ENCODE measurements at regions not wholly inside any gene's neighbourhood (a gene's known extent, or its start where the extent isn't known, plus 50 kb on each side); places are given as distances from the start of the nearest gene placed in this dataset.
"Not testable (repeated sequence)": the region's sequence is repeated elsewhere in the genome, so short reads cannot be mapped to it uniquely, and the experiment has no call there.

DNA sequence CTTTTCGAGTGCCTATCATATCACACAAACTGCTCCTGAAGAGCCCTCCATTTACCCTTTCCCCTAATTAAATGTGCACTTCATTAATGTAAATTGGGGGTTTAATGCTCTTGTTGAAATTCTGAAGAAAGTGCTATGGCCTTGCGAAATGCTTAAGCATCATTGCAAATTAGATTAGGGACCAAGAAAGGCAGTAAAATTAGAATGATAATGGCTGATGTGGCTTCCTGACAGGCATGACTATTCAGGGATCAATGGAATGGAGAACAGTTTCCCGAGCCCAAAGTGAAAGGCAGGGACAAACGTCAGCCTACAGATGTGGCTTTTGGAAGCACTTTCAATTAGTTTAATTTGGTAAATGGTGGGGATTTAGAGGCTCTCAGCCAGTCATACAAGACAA is 120.1 kb downstream of the NKX6-1 start:
- no peak for DNase-seq

GRCh38 chr4:84378356-84378755 is 120.7 kb downstream of the NKX6-1 start:
- no peak for DNase-seq

GRCh38 chr4:84366907-84367306 is 132.2 kb downstream of the NKX6-1 start:
- DNase-seq = no peak

- no peak for DNase-seq
Measured at GRCh38 chr4:84366161-84366560, 132.9 kb downstream of the NKX6-1 start.

- DNase-seq = no peak
Measured at GRCh38 chr4:84362896-84363655, 136.0 kb downstream of the NKX6-1 start.

GRCh38 chr4:84342161-84342560 is 156.9 kb downstream of the NKX6-1 start:
- no peak for DNase-seq

- DNase-seq = no peak
Measured at GRCh38 chr4:84341559-84341958, 157.5 kb downstream of the NKX6-1 start.

GRCh38 chr4:84338367-84338766 is 160.7 kb downstream of the NKX6-1 start:
- no peak for DNase-seq

DNA sequence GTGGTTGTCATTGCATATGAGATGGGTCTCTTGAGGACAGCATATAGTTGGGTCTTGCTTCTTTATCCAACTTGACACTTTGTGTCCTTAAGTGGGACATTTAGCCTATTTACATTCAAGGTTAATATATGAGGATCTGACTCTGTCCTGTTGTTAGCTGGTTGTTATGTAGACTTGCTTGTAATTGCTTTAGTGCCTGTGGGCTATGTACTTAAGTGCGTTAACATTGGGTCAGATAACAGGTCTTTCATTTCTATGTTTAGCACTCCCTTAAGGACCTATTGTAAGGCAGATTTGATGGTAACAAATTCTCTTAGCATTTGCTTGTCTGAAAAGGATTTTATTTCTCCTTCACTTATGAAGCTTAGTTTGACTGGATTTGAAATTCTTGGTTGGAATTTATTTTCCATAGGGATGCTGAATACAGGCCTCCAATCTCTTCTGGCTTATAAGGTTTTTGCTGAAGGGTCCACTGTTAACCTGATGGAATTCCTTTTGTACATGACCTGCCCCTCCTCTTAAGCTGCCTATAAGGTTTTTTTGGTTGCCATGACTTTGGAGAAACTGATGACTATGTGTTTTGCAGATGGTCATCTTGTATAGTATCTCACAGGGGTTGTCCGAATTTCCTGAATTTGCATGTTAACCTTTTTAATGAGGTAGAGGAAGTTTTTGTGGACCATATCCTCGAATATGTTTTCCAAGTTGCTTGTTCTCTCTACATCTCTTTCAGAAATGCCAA is 162.0 kb downstream of the NKX6-1 start:
- no peak for DNase-seq

- DNase-seq = no peak
Measured at GRCh38 chr4:84327526-84327925, 171.6 kb downstream of the NKX6-1 start.

DNA sequence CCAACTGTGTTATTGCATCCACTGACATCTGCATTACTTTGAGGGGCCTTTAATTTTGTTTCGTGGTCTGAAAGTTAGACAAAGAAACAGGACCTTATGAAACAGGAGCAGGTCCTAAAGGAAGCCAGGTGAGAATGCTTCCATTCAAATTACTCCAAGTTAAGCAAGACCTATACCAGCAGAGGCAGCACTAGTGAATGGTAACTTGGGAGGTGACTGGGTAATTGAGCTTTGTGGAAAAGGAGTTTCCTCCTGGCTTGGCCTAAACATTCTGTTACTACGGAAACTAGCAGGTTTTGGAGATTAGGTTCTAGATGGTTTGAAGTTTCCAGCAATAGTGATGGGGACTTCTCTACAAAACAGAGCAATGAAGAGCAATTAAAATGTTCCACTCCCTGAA is 173.5 kb downstream of the NKX6-1 start:
- DNase-seq = no peak

DNA sequence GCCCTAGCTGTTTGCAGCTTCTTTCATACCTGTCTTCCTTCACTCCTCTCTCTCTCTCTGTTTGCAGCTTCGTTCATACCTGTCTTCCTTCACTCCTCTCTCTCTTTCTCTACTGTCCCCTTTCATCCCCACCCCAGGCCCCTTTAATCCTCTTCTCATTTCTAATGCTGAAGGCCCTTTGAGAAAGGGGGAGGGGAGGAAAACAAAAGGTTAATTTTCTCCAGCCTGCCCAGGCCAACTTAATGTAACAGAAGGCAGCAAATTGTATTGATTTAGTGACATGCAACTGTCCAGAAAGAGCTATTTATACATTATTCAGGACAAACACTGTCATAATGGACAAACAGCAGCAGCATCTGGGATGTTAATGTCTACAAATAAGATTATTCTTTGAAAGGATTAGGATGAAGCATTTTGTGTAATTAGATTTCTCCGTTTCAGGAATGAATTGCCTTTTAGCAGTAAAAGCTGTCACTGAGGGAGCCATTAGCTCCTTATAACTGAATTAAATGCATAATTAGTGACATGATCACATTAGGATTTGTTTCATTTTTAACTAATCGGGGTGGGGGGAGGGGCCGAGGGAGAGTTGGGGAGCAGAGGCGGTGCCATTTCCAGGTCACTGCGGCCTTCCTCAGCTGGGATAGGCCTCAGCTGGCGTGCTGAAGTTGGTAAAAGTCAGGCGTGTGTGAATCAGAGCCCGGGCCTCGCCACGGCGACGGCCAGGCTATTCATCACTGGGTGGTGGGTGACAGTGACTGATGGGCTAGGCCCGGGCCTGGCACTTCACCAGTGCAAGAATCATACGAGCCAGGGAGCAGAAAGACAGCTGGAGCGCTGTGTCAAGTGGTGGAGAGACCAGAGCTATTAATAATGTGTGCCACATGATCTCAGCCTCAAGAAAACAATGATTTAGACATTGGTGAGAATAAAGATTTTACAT is 174.5 kb downstream of the NKX6-1 start:
- no peak for DNase-seq

GRCh38 chr4:84319124-84319523 is 180.0 kb downstream of the NKX6-1 start:
- no peak for DNase-seq

GRCh38 chr4:84317513-84317912 is 181.6 kb downstream of the NKX6-1 start:
- DNase-seq = no peak

GRCh38 chr4:84312426-84313012 is 186.6 kb downstream of the NKX6-1 start:
- DNase-seq = no peak

DNA sequence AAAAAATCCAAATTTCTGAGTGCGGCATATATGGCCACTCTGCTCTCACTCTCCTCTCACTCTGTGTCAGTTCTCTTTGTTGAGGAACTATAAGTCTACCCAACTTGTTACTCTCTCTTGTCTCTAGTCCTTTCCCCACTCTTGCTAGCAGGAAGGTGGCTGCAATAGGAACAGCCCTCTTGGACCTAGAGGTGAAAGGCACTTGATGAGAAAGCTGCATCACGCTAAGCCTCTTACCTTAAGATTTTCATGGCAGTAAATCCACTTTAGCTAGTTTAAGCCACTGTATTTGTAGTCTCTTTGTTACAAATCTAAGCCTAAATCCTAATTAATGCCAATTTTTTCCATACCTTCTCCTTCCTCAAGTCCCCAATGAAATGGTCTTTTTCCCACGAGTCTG is 189.9 kb downstream of the NKX6-1 start:
- DNase-seq = no peak

DNA sequence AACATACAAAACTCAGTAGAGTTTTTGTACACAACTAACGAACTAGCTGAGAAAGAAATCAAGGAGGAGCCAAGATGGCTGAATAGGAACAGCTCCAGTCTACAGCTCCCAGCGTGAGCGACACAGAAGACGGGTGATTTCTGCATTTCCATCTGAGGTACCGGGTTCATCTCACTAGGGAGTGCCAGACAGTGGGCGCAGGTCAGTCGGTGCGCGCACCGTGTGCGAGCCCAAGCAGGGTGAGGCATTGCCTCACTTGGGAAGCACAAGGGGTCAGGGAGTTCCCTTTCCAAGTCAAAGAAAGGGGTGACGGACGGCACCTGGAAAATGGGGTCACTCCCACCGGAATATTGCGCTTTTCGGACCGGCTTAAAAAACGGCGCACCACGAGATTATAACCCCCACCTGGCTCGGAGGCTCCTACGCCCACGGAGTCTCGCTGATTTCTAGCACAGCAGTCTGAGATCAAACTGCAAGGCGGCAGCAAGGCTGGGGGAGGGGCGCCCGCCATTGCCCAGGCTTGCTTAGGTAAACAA is 200.3 kb downstream of the NKX6-1 start:
- not testable (repeated sequence) for DNase-seq

DNA sequence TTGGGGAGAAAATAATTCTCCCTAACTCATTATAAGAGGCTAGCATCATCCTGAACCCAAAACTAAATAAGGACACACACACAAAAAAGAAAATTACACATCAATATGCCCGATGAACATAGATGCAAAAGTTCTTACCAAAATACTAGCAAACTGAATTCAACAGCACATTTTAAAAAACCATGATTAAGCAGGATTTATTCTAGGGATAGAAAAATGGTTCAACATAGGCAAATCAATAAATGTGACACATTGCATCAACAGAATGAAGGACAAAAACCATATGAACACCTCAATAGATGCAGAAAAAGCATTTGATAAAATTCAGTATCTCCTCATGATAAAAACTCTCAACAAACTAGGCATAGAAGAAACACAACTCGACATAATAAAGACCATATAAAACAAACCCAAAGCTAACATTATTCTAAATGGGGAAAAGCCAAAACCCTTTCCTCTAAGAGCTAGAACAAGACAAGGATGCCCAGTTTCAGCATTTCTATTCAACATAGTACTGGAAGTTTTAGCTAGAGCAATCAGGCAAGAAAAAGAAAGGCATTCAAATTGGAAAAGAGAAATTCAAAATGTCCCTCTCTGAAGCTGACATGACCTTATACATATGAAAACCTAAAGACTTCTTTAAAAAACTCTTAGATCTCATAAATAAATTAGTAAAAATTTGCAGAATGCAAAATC is 200.9 kb downstream of the NKX6-1 start:
- no peak for DNase-seq

DNA sequence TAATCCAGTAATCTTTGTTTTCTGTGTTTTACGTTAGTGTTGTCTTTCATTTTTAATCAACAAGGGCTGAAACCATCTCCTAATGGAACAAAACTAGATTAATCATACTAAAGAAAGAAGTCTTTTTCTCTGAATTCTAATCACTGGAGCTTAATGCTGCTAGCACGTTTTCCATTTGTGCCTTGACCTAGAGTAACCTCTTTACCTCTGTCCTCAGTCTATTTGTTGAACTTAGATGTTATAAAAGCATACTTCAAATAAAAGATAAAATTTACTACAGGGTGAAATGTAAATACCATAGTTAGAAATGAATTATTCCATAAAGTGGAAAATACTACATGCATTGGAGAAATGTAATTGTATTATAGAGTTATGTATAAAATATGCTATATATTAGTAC is 207.1 kb downstream of the NKX6-1 start:
- DNase-seq = no peak

DNA sequence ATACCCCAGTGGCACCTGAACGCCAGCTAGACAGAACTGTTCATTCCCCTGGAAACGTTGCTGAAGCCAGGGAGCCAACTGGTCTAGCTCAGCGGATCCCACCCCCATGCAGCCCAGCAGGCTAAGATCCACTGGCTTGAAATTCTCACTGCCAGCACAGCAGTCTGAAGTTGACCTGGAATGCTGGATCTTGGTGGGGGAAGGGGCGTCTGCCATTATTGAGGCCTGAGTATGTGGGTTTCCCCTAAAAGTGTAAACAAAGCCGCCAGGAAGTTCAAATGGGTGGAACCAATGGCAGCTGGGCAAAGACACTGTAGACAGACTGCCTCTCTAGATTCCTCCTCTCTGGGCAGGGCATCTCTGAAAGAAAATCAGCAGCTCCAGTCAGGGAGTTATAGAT is 213.0 kb downstream of the NKX6-1 start:
- DNase-seq = no peak

- DNase-seq = no peak
Measured at GRCh38 chr4:84279678-84280077, 219.4 kb downstream of the NKX6-1 start.

DNA sequence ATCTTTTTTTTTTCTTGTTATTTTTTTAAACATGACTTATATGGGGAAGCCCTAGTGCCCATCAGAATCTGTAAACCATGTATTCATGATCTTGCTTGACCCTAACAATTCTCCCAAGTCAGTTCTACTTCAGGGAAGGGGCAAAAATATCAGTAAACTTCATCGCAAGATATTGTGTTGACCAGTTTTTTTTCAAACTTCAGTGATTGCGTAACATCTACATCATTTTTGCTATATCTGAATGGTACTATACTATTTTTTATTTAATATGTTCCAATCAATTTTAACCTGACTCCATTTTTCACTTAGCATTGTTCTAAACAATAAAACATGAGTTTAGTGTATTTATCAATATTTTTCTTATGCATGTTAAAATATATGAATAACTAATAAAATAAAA is 221.2 kb downstream of the NKX6-1 start:
- no peak for DNase-seq
